ENCODE measurements at regions not wholly inside any gene's neighbourhood (a gene's known extent, or its start where the extent isn't known, plus 50 kb on each side); places are given as distances from the start of the nearest gene placed in this dataset.

- H3K27me3 ChIP-seq (ENCODE audit: low read depth), result no peaks in the 10 kb centered on the region
- no peaks in the 10 kb centered on the region for H3K4me1 ChIP-seq
- in situ Hi-C loops (cut with MboI; ENCODE audit: low sequenced_read_pairs), result no loop called here
- no peak overlapping the region for H3K4me3 ChIP-seq
- no peak for DNase-seq (ENCODE audit: low spot score in 2 of 2)
- no peaks in the 10 kb centered on the region for H3K9me3 ChIP-seq
- H3K36me3 ChIP-seq (replicated peaks), result no peaks in the 10 kb centered on the region
Measured at GRCh38 chr15:97672586-97672985, 287.9 kb upstream of the ARRDC4 start.

GRCh38 chr15:97678656-97679055, 281.8 kb upstream of the ARRDC4 start:
- in situ Hi-C loops (cut with MboI; ENCODE audit: low sequenced_read_pairs), result no loop called here
- H3K36me3 ChIP-seq (replicated peaks), result no peaks in the 10 kb centered on the region
- no peaks in the 10 kb centered on the region for H3K4me1 ChIP-seq
- H3K9me3 ChIP-seq, result no peaks in the 10 kb centered on the region
- H3K27me3 ChIP-seq (ENCODE audit: low read depth), result no peaks in the 10 kb centered on the region
- no peak for DNase-seq (ENCODE audit: low spot score in 2 of 2)
- H3K4me3 ChIP-seq, result no peak overlapping the region

GRCh38 chr15:97679106-97679688, 281.3 kb upstream of the ARRDC4 start:
- Histone ChIP-seq H3K9me3 (no peaks in the 10 kb centered on the region), H3K27me3 (ENCODE audit: low read depth) (no peaks in the 10 kb centered on the region), H3K4me3 (no peak overlapping the region), H3K4me1 (no peaks in the 10 kb centered on the region), H3K36me3 (replicated peaks) (no peaks in the 10 kb centered on the region)
- in situ Hi-C loops (cut with MboI; ENCODE audit: low sequenced_read_pairs), result no loop called here
- DNase-seq (ENCODE audit: low spot score in 2 of 2), result no peak

- no peaks in the 10 kb centered on the region for H3K9me3 ChIP-seq
- no peaks in the 10 kb centered on the region for H3K27me3 ChIP-seq (ENCODE audit: low read depth)
- H3K36me3 ChIP-seq (replicated peaks), result no peaks in the 10 kb centered on the region
- DNase-seq (ENCODE audit: low spot score in 2 of 2), result no peak
- H3K4me1 ChIP-seq, result no peaks in the 10 kb centered on the region
- in situ Hi-C loops (cut with MboI; ENCODE audit: low sequenced_read_pairs), result no loop called here
- H3K4me3 ChIP-seq, result no peak overlapping the region
Measured at GRCh38 chr15:97680606-97681220, 279.8 kb upstream of the ARRDC4 start.

- Histone ChIP-seq H3K27me3 (ENCODE audit: low read depth) (no peaks in the 10 kb centered on the region), H3K36me3 (replicated peaks) (no peaks in the 10 kb centered on the region), H3K4me3 (no peak overlapping the region), H3K4me1 (no peaks in the 10 kb centered on the region), H3K9me3 (no peaks in the 10 kb centered on the region)
- DNase-seq (ENCODE audit: low spot score in 2 of 2), result no peak
- in situ Hi-C loops (cut with MboI; ENCODE audit: low sequenced_read_pairs), result no loop called here
Measured at GRCh38 chr15:97683831-97684230, 276.7 kb upstream of the ARRDC4 start.

- in situ Hi-C loops (cut with MboI; ENCODE audit: low sequenced_read_pairs), result no loop called here
Measured at GRCh38 chr15:97684249-97684648, 276.3 kb upstream of the ARRDC4 start.

GRCh38 chr15:97686324-97686723, 274.2 kb upstream of the ARRDC4 start:
- no peak for DNase-seq (ENCODE audit: low spot score in 2 of 2)
- no peaks in the 10 kb centered on the region for H3K9me3 ChIP-seq
- in situ Hi-C loops (cut with MboI; ENCODE audit: low sequenced_read_pairs), result no loop called here
- H3K4me3 ChIP-seq, result no peak overlapping the region
- no peaks in the 10 kb centered on the region for H3K27me3 ChIP-seq (ENCODE audit: low read depth)
- H3K36me3 ChIP-seq (replicated peaks), result no peaks in the 10 kb centered on the region
- no peaks in the 10 kb centered on the region for H3K4me1 ChIP-seq

More at GRCh38 chr15:97684249-97684648, 276.3 kb upstream of the ARRDC4 start:
- Histone ChIP-seq H3K36me3 (replicated peaks) (no peaks in the 10 kb centered on the region), H3K27me3 (ENCODE audit: low read depth) (no peaks in the 10 kb centered on the region), H3K4me3 (no peak overlapping the region), H3K9me3 (no peaks in the 10 kb centered on the region), H3K4me1 (no peaks in the 10 kb centered on the region)
- no peak for DNase-seq (ENCODE audit: low spot score in 2 of 2)

GRCh38 chr15:97687654-97688053, 272.8 kb upstream of the ARRDC4 start:
- H3K4me1 ChIP-seq, result no peaks in the 10 kb centered on the region
- H3K4me3 ChIP-seq, result no peak overlapping the region
- DNase-seq (ENCODE audit: low spot score in 2 of 2), result no peak
- H3K36me3 ChIP-seq (replicated peaks), result no peaks in the 10 kb centered on the region
- H3K9me3 ChIP-seq, result no peaks in the 10 kb centered on the region
- no peaks in the 10 kb centered on the region for H3K27me3 ChIP-seq (ENCODE audit: low read depth)
- in situ Hi-C loops (cut with MboI; ENCODE audit: low sequenced_read_pairs), result no loop called here

- H3K27me3 ChIP-seq (ENCODE audit: low read depth), result no peaks in the 10 kb centered on the region
- in situ Hi-C loops (cut with MboI; ENCODE audit: low sequenced_read_pairs), result no loop called here
- no peaks in the 10 kb centered on the region for H3K36me3 ChIP-seq (replicated peaks)
- H3K4me3 ChIP-seq, result no peak overlapping the region
- no peak for DNase-seq (ENCODE audit: low spot score in 2 of 2)
- H3K9me3 ChIP-seq, result no peaks in the 10 kb centered on the region
- H3K4me1 ChIP-seq, result no peaks in the 10 kb centered on the region
Measured at GRCh38 chr15:97688177-97688576, 272.3 kb upstream of the ARRDC4 start.

- H3K4me1 ChIP-seq, result no peaks in the 10 kb centered on the region
- H3K4me3 ChIP-seq, result no peak overlapping the region
- H3K9me3 ChIP-seq, result no peaks in the 10 kb centered on the region
- no peaks in the 10 kb centered on the region for H3K27me3 ChIP-seq (ENCODE audit: low read depth)
- H3K36me3 ChIP-seq (replicated peaks), result no peaks in the 10 kb centered on the region
- in situ Hi-C loops (cut with MboI; ENCODE audit: low sequenced_read_pairs), result no loop called here
- no peak for DNase-seq (ENCODE audit: low spot score in 2 of 2)
Measured at GRCh38 chr15:97688886-97689285, 271.6 kb upstream of the ARRDC4 start.

- no peak overlapping the region for H3K4me3 ChIP-seq
- no peaks in the 10 kb centered on the region for H3K4me1 ChIP-seq
- no peak for DNase-seq (ENCODE audit: low spot score in 2 of 2)
- H3K27me3 ChIP-seq (ENCODE audit: low read depth), result no peaks in the 10 kb centered on the region
- no peaks in the 10 kb centered on the region for H3K9me3 ChIP-seq
- in situ Hi-C loops (cut with MboI; ENCODE audit: low sequenced_read_pairs), result no loop called here
- no peaks in the 10 kb centered on the region for H3K36me3 ChIP-seq (replicated peaks)
Measured at GRCh38 chr15:97691078-97691477, 269.4 kb upstream of the ARRDC4 start.

- H3K4me1 ChIP-seq, result no peaks in the 10 kb centered on the region
- no peak overlapping the region for H3K4me3 ChIP-seq
- in situ Hi-C loops (cut with MboI; ENCODE audit: low sequenced_read_pairs), result no loop called here
- no peaks in the 10 kb centered on the region for H3K9me3 ChIP-seq
- no peaks in the 10 kb centered on the region for H3K27me3 ChIP-seq (ENCODE audit: low read depth)
- DNase-seq (ENCODE audit: low spot score in 2 of 2), result no peak
- H3K36me3 ChIP-seq (replicated peaks), result no peaks in the 10 kb centered on the region
Measured at GRCh38 chr15:97691799-97692198, 268.7 kb upstream of the ARRDC4 start.

- Histone ChIP-seq H3K4me3 (no peak overlapping the region), H3K4me1 (no peaks in the 10 kb centered on the region), H3K27me3 (ENCODE audit: low read depth) (no peaks in the 10 kb centered on the region), H3K9me3 (no peaks in the 10 kb centered on the region), H3K36me3 (replicated peaks) (no peaks in the 10 kb centered on the region)
- DNase-seq (ENCODE audit: low spot score in 2 of 2), result no peak
- in situ Hi-C loops (cut with MboI; ENCODE audit: low sequenced_read_pairs), result no loop called here
Measured at GRCh38 chr15:97692301-97693015, 268.0 kb upstream of the ARRDC4 start.

GRCh38 chr15:97694456-97694855, 266.0 kb upstream of the ARRDC4 start:
- in situ Hi-C loops (cut with MboI; ENCODE audit: low sequenced_read_pairs), result no loop called here
- Histone ChIP-seq H3K4me3 (no peak overlapping the region), H3K4me1 (no peaks in the 10 kb centered on the region), H3K9me3 (no peaks in the 10 kb centered on the region), H3K27me3 (ENCODE audit: low read depth) (no peaks in the 10 kb centered on the region), H3K36me3 (replicated peaks) (no peaks in the 10 kb centered on the region)
- no peak for DNase-seq (ENCODE audit: low spot score in 2 of 2)

All from HAP-1 (cell line).